MV-4-11 (cell line): ENCODE measurements at regions not wholly inside any gene's neighbourhood (a gene's known extent, or its start where the extent isn't known, plus 50 kb on each side); places are given as distances from the start of the nearest gene placed in this dataset.

Experiments used
- DNase-seq: peaks from one replicate; lab custom pipeline; 2025; lab: John Stamatoyannopoulos, UW

DNA sequence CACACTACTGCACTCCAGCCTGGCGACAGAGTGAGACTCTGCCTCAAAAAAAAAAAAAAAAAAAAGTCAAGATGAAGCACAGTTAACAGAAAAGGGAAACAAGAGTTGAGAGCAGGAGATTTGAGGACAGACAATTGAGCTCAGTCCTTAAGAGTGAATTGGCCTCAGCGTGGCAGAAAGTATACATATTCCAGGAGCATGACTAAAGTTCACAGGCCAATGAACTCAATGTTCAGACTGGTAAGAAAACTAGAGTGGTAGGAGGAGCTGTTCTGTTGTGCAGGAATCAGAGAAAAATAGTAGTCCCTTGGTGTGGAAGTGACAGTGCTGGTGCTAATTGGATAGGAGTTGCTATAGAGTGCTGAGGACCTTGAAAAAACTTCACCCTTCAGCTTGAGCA is 60.0 kb downstream of the NRN1 start:
- DNase-seq, result no peak

- no peak for DNase-seq
Measured at GRCh38 chr6:5946181-5946580, 60.5 kb downstream of the NRN1 start.

DNA sequence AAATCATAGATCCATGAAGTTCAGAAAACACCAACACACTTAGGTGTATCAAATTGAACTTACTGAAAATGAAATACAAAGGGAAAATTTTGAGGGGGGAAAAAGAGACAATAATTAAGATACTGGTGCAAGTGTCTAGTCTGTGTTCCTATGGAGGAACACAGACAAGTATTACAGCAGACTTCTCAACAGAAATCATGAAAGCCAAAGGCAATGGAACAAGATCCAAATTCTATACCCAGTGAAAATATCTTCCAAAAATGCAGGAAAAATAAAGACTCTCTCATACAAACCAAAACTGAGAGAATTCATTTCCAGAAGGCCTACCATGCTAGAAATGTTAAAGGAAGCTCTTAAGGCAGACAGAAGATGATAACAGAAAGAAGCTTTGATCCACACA is 63.1 kb downstream of the NRN1 start:
- DNase-seq, result no peak

GRCh38 chr6:5942591-5942990 is 64.1 kb downstream of the NRN1 start:
- DNase-seq, result no peak

DNA sequence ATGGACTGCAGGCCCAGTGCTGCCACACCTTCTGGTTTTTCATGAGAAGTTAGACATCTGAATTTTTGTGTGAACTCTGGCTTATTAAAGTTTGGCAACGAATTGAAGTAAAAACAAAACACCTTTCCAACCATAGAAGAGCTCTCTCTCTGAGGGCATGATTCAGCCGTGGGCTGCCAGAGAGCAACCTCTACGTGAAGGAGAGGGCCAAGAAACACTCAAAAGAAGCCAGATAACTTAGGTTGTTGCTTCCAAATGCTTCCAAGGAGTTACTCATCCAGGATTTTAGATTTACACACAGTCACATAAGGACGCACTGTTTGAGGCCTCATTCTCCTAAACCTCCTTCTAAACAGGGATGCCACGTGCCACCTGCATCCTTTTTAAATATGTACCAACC is 65.5 kb downstream of the NRN1 start:
- no peak for DNase-seq

GRCh38 chr6:5938934-5939333 is 67.8 kb downstream of the NRN1 start:
- no peak for DNase-seq

DNA sequence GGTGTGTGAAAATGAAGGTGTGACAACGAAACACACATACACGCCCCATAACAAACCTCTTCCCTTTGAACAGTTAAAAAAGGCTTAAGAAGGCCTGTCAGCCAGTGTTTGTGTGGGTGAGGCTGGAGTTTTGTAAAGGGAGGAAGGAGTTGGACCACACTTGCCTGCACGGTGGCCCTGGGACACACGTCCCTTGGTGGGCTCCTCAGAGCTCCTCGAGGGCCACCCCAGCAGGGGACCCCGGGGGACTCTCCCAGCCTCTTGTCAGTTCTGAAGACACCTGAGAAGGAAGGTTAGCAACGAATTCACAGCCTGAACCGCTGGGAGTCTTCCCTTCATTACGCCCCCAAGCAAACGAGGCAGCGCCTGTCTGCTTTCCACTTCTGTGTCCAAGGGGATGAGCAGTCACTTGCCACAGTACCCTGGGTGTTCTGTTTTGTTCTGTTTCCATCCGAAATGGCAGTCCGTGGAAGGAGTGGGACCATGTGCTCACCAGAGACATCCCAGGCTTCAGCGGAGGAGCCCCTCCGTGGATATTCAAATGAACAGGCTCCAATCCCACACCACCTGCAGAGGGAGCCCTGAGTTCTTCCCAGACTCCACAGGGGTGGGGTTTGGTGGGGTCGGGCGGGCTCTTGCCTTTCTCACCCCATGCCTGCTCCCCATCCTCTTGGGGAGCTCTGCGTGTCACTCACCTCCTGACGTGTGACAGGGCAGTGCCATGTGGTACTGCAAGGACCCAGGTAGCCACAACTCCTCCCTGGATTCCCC is 68.6 kb downstream of the NRN1 start:
- no peak for DNase-seq

DNA sequence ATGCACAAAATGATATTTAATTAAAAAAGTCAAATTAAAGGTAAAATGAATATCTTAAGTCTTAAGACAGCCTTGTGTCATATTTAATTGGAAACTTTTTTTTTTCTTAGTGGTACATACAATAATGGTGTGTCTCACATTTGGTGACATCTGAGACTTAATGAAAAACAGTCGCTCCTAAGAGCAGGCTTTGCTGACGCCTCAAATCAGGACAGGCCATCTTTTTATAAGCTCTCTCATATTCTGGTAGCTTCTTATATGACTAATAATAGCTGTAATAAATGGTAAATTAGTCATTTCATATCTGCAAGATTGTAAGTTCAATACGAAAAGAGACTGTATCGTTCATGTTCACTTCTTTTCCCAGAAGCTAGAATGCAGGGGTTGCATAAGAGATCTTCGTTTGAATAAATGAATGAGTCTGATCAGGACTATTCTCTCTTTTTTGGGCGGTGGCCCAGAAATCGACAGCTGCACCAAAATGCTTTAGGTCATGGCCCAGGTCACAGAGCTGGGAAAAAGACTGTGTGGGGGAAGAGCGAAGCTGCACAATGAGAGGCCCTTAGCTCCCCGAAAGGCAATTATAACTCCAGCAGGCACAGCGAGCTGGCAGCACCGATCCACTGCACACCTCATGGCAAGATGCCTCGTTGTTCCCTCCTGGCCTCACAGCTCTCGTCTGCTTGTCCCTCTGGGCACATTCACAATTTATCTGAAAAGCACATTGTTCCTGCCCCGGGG is 69.4 kb downstream of the NRN1 start:
- DNase-seq, result no peak

DNA sequence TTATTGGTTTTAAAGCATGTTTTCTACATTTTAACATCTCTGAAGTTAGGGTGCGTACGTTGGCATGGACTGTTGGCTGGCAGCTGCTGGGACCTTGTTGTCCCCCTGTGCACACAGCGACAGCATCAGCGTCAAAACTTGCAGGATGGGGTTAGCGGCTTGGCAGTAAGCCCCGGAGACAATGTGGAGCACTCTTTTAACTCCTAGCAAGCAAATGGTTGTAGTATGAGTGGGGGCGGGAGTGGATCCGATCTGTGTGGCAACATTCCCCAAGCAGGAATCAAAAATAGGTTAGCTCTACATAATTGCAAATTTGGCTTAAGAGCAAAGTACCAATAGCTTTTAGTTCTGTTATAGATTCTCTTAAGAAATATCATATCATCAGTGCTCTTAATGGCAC is 70.1 kb downstream of the NRN1 start:
- DNase-seq, result no peak

DNA sequence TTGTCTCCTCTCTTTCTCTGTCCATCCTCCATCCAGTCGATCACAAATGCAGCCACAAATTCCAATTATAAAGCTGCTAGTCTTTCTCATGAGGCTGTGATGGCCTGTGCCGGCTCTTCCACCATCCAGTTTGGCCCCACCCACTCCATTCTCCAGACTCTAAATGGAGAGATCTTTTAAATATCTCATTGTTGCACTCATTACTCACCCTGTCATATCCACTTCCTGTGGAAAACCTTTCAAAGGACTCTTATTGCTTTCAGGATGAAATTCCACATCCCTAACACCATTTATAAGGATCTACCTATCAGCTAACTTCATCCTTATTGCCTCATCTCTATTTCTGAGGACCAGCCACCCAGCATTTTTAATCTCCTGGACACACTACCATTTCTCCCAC is 70.6 kb downstream of the NRN1 start:
- DNase-seq, result no peak

DNA sequence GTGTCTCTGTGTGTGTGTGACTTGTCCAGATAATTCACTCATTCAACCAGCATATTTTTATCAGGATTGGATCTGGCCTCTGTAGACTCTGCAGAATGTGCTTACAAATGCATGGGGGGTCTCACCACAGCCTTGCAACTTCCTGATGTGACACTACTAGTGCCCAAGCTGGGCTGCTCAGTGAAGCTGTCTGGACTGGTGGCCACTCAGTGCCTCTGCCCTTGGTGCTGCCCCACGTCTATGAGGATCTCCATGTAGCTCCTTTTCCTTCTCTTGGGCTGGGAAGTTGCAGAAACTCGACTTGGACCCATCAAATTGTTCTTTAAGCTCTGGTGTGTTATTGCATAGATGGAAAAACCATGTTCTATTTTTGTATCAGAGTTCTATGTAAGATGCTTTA is 75.8 kb downstream of the NRN1 start:
- DNase-seq, result no peak

DNA sequence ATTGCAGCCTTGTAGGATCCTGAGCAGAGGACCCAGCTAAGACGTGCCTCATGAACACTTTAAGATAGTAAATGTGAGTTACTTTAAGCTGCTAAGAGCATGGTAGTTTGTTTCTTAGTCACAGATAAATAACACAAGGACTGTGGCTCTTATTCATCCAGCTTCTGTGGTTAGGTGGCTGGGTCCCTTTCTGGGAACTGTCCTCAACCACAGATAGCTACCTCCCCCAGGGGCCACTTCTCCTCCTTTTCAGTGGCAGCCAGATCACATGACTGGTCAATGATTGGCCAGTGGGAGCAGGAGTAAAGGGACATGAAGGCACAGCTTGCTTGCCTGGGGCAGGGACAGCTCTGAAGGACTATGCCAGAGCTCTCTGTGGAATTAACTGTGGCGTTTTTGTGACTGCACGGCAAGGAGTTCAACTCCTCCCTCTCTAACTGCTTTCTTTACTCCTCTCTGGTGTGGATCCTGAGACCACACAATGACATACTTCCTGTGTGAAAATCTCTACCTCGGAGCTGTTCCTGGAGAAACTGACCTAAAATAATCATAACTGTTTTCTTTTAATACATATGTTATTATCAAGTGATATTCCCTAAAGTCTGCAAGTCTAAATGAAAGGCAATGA is 76.5 kb downstream of the NRN1 start:
- peak; percentile 91 for DNase-seq

GRCh38 chr6:5923840-5924239 is 82.9 kb downstream of the NRN1 start:
- DNase-seq, result no peak

- DNase-seq, result no peak
Measured at GRCh38 chr6:5922230-5922629, 84.5 kb downstream of the NRN1 start.

GRCh38 chr6:5909721-5910120 is 97.0 kb downstream of the NRN1 start:
- no peak for DNase-seq

GRCh38 chr6:5906842-5907241 is 99.9 kb downstream of the NRN1 start:
- no peak for DNase-seq

GRCh38 chr6:5906340-5906670 is 100.4 kb downstream of the NRN1 start:
- no peak for DNase-seq

GRCh38 chr6:5905431-5906339 is 101.0 kb downstream of the NRN1 start:
- DNase-seq, result no peak

DNA sequence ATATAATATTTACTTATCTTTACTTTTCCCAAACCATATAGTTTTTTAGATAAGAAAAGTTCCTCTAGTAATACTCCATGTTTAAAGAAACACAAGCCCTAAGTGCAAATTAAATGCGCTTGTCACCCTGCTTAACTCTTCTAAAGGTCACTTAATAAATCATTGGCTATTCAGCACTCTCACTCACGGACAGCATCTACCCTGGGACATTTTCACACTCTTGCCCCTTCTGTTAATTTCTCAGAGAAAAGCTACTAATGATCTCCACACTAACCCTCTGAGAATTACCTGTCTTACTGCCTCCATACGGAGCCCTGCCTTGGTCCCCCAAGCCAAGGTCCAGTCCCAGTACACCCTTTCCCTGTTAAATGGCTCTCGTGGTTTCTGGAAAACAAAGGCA is 102.2 kb downstream of the NRN1 start:
- DNase-seq, result no peak

DNA sequence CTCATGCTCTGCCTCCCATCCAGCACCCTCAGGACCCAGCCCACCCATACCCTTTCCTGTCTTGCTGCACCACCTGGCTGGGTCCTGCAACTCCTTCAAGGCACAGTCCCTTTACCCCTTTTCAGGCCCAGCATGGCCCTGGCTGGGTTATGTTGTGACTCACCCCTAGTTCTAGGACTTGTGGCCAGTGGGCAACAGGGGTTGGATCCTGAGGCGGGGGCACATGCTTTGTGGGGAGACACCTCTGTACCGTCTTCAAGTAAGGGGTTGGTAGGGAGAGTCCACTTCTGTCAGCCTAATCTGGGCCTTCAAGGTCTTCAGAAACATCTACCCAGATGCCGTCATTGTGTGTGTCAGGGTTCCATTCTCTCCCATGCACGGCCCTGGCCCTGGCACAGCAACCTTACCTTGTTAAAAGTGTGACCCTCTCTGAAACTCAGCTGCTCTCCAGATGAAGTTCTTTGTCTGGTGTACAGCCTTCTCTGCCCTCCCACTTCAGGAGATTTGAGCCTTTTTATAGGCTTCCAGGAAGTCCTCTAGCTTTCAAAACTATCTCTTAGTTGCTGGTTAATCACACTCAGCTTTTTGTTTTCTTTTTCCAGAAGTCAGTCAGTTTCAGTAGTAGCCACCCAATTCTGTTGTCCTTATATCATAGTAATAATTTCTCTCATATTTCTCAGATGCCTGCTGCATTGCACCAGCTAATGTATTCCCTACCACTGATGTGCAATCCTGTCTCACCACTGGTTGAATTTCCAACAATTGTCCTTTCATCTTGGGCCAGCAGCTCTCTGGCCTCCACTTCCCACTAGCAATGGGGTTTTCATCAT is 107.3 kb downstream of the NRN1 start:
- DNase-seq, result no peak

DNA sequence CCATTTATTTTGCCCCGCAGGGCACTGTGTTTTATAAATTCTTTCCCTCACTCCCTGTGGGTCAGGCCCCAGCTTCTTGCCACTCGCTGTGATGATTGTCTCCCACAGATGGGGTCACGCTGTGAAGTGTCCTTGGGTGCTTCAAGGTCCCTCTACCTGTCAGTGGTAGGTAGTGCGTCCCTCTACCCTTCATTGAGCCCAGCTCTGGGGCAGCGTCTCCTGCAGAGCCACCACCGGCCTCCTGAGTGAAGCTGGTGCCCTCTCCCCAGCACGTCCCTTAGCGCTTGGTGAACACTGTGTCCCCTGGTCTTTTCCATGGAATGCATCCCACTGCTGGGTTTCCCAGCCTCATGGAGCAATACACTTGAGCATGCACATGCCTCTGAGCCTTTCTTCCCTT is 108.2 kb downstream of the NRN1 start:
- no peak for DNase-seq
